AG20443 (cell line): ENCODE measurements at regions not wholly inside any gene's neighbourhood (a gene's known extent, or its start where the extent isn't known, plus 50 kb on each side); places are given as distances from the start of the nearest gene placed in this dataset.

Experiments
- DNase-seq: peaks from one replicate; pipeline ENCODE4 v3.0.0; 2012; ENCODE audit warnings: low spot score, mixed read lengths

DNA sequence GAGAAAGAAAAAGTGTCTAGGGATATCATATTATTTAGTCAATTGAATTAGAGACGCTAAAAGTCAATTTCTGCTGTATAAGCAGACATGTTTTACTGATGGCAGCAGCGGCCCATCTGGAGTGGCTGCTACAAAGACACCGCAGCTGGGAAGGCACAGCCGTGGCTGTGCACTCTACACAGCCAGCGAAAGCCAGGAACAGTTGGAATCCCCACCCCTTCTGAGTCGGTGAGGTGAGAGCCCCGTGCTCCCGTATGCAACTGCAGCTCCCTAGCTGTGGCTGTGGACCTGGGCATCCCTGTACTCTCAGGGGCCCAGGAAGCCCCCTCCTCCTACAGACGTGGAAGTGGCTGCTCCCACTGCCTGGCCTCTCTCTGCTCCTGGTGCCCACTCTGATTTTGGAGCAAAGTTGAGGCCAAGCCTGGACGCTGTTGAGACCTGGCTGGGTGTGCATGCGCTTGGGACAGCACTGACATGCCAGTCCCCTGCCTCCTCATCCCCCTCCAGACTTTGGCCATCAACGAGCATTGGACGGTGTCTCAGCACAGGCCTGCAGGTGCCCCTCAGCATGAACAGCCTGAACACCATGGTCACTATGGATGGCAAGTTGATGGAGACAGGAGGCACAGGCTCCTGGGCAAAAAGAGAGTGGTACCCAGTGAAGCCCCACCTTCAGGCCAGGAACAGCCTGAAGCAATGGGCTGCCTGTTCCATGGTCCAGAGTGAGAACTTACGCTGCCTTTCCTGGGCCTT lies 944.0 kb upstream of the MIR17HG start:
- no peak for DNase-seq

- no peak for DNase-seq
These were observed 942.2 kb upstream of the MIR17HG start for GRCh38 chr13:90405301-90405700.

GRCh38 chr13:90412980-90413379 lies 934.5 kb upstream of the MIR17HG start:
- no peak for DNase-seq

- no peak for DNase-seq
These were observed 933.9 kb upstream of the MIR17HG start for GRCh38 chr13:90413548-90413947.

GRCh38 chr13:90414691-90415596 lies 932.5 kb upstream of the MIR17HG start:
- DNase-seq = peak; percentile 67

DNA sequence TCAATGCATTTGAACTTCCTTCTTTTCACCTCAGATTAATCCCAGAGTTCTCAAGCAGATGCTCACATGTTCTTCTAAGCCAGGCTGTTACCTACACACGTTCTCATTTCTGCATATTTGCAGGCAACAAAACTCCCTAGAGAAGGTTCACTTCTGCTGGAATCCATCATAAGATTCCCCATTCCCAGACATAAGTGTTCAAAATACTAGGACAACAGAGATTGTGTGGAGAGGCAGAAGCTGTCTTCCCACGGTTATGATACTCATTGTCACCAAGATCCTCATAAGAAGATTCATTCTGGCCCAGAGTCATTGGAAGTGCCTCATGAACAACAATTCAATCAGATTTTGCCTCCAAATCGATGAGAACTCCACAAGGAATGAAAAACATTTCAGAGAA lies 931.6 kb upstream of the MIR17HG start:
- DNase-seq = no peak

- DNase-seq = peak; percentile 40
These were observed 931.0 kb upstream of the MIR17HG start for GRCh38 chr13:90416519-90416918.

DNA sequence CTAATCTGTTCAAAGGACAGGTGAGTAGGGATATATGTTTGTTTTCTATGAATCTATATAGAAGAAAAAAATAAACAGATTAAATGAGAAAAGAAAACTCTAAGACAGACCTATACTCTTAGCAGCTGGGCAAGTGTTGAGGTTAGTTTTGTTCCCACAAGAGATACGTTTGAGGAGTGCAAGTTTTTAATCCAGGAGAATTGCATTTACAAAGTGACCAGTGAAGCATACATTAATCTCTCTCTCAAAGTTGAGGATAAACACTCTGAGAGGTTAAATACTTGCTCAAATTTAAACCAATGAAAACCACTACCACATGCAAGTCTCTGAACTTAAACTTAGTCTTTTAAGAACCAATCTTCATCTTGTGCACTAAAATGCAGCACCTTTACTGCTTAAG lies 930.5 kb upstream of the MIR17HG start:
- DNase-seq = no peak

- no peak for DNase-seq
These were observed 926.8 kb upstream of the MIR17HG start for GRCh38 chr13:90420683-90421082.

- no peak for DNase-seq
These were observed 919.9 kb upstream of the MIR17HG start for GRCh38 chr13:90427322-90428272.

- DNase-seq = no peak
These were observed 918.8 kb upstream of the MIR17HG start for GRCh38 chr13:90428522-90429210.

- no peak for DNase-seq
These were observed 917.4 kb upstream of the MIR17HG start for GRCh38 chr13:90430127-90430526.

DNA sequence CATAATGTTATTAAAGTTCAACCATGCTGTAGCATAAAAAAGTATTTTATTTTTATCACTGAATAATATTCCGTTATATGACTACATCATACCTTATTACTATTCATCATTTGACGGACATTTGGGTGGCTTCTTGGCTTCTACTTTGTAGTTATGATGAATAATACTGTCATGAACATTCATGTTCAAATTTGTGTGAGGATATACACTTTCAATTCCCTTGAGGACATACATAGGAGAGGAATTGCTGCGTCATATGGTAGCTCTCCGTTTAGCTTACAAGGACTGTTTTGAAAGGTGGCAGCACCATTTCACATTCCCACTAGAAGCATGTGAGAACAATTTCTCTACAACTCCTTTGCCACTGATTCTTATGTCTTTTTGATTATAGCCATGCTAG lies 910.8 kb upstream of the MIR17HG start:
- DNase-seq = no peak

DNA sequence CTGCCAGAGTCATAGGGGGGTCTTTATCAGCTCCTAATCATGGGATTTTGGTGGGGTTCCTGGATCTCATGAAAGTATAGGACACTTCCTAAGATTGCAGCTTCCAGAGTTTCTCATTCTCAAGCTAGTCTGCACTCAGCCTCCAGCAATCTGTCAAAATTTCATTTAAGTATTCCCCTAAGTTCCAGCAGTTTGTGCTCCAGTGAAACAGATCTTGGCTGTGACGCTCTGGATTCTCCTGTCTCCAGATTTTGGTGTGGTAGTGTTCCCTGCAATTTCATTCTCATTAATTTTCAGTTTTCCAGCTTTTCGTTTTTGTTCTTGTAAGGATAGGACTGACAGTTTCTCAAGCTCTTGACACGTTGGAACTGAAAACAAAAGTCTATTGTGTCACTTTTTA lies 908.9 kb upstream of the MIR17HG start:
- DNase-seq = peak; percentile 8

DNA sequence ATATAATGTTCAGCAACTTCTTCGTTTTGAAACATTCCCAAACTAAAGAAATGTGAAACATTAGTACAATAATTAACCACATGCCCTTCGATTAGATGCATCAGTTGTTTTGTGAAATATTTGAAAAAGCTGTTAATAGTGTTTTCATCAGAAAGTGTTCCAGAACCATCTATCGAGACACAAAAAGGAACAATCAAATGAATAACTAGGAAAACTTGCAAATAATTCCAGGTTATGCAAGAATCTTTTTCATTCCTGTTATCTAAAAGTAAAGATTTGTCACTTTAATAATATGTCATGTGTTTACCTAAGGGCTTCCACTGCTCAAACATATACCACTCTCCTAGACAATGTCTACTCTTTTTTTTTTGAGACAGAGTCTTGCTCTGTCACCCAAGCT lies 904.2 kb upstream of the MIR17HG start:
- DNase-seq = no peak

- no peak for DNase-seq
These were observed 903.3 kb upstream of the MIR17HG start for GRCh38 chr13:90444232-90444631.

GRCh38 chr13:90445179-90445578 lies 902.3 kb upstream of the MIR17HG start:
- DNase-seq = peak; percentile 84

- DNase-seq = no peak
These were observed 900.3 kb upstream of the MIR17HG start for GRCh38 chr13:90447034-90447733.

- DNase-seq = peak; percentile 43
These were observed 899.8 kb upstream of the MIR17HG start for GRCh38 chr13:90447734-90448101.

DNA sequence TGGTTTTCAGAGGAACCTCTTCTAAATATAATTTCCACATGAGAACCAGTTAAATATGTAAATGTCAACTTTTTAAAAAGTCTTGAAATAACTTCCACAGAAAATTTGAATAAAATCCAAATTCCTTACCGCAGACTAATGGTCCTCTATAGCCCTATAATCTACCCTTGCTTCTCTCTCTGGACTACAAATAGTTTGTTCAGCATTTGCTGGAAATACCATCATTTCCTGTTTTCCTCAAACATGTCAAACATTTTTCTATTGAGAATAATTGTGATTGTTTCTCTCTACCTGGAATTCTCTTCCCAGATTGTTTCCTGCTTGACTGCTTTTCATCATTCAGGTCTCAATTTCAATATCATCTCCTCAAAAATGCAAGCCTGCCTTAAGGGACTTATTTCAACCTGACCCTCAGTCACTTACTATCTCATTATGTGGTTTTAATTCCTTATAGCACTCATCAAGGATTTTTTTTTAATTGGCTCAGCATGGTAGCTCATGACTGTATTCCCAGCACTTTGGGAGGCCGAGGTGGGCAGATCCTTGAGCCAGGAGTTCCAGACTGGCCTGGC lies 898.9 kb upstream of the MIR17HG start:
- DNase-seq = no peak

GRCh38 chr13:90453342-90453741 lies 894.1 kb upstream of the MIR17HG start:
- no peak for DNase-seq
